CD4-positive, alpha-beta T cell (primary cell): ENCODE measurements at regions not wholly inside any gene's neighbourhood (a gene's known extent, or its start where the extent isn't known, plus 50 kb on each side); places are given as distances from the start of the nearest gene placed in this dataset.

Source experiments
- ATAC-seq: fragments of 200-7000 bp; cut with Tn5 transposase; one replicate; pipeline ENCODE4 v1.10.0; 2022; ENCODE audit warnings: mild to moderate bottlenecking; ENCODE audit not compliant: poor library complexity
- CTCF ChIA-PET: fragments of 350-600 bp; sonication (Branson Sonifier 250); formaldehyde crosslinking; loops from one replicate; lab custom pipeline; 2021; ENCODE audit warnings: antibody characterized with exemption, inconsistent platforms; lab: Charles Lee
- POLR2A ChIA-PET: fragments of 350-600 bp; sonication (Branson Sonifier 250); formaldehyde crosslinking; loops from one replicate; lab custom pipeline; 2021; ENCODE audit warnings: antibody characterized with exemption, inconsistent platforms; lab: Charles Lee
- DNase-seq, 14 experiments: peaks; one replicate each; pipeline ENCODE4 v3.0.0-alpha.2; 2013 to 2020; ENCODE audit warnings: mixed read lengths in 2 of 14
- H3K27ac ChIP-seq, 2 donors: one replicate each; pipeline versions ENCODE4 v1.5.1 to v1.7.0; 2013; ENCODE audit warnings: low read length in 2 of 2, low read depth in 1 of 2, mild to moderate bottlenecking in 1 of 2
- H3K27me3 ChIP-seq, 2 experiments: 1 replicate in 1 of 2; 2 replicates in 1 of 2; pipeline versions ENCODE4 v1.6.1 to v1.7.0; 2013; ENCODE audit warnings: low read length in 2 of 2, control low read depth in 1 of 2, mild to moderate bottlenecking in 1 of 2, moderate library complexity in 1 of 2; ENCODE audit not compliant: insufficient read depth in 2 of 2, control insufficient read depth in 1 of 2
- H3K36me3 ChIP-seq: one replicate; pipeline ENCODE4 v1.6.1; 2013; ENCODE audit warnings: low read length, control low read depth; ENCODE audit not compliant: insufficient read depth
- H3K4me1 ChIP-seq: one replicate; pipeline ENCODE4 v1.6.1; 2013; ENCODE audit warnings: low read length, control low read depth; ENCODE audit not compliant: insufficient read depth
- H3K4me3 ChIP-seq: one replicate; pipeline ENCODE4 v1.5.1; 2013; ENCODE audit warnings: mild to moderate bottlenecking, low read length, moderate library complexity
- H3K9me3 ChIP-seq, 2 experiments: 1 replicate in 1 of 2; 2 replicates in 1 of 2; pipeline versions ENCODE4 v1.6.1 to v1.7.0; 2013; ENCODE audit warnings: low read length in 2 of 2, mild to moderate bottlenecking in 2 of 2, control low read depth in 1 of 2, moderate library complexity in 1 of 2; ENCODE audit not compliant: control insufficient read depth in 1 of 2, insufficient read depth in 1 of 2
- H3K27ac Mint-ChIP-seq: one replicate; pipeline ENCODE4 v1.8.0; 2020; ENCODE audit warnings: mixed read lengths
- H3K27me3 Mint-ChIP-seq: one replicate; pipeline ENCODE4 v1.8.0; 2021; ENCODE audit warnings: mixed read lengths
- H3K36me3 Mint-ChIP-seq: one replicate; pipeline ENCODE4 v1.8.0; 2021; ENCODE audit warnings: low read depth, mixed read lengths
- H3K4me1 Mint-ChIP-seq: one replicate; pipeline ENCODE4 v1.8.0; 2021; ENCODE audit warnings: low read depth, mixed read lengths
- H3K4me3 Mint-ChIP-seq: one replicate; pipeline ENCODE4 v1.8.0; 2020; ENCODE audit warnings: mild to moderate bottlenecking, mixed read lengths
- H3K9me3 Mint-ChIP-seq: one replicate; pipeline ENCODE4 v1.8.0; 2020; ENCODE audit warnings: mixed read lengths
- intact Hi-C, 2 experiments: fragments of 100-400 bp; cut with DNase I in 1 of 2; cut with micrococcal nuclease in 1 of 2; formaldehyde crosslinking; loops; one replicate each; pipeline versions ENCODE4 v1.15.1 to v1.9.0; 2023 to 2025; cut with DNase I, micrococcal nuclease
- TF ChIP-seq, protein P1 (sequence below): fragments of 200-600 bp; IDR thresholded peaks from one replicate; pipeline ENCODE4 v1.8.0; 2022; ENCODE audit warnings: antibody characterized with exemption, mild to moderate bottlenecking

- H3K4me3 Mint-ChIP-seq, result no peak overlapping the region
- DNase-seq, result no peak
- no peak for ATAC-seq
These were observed 265.4 kb upstream of the FOXF1 start for GRCh38 chr16:86244936-86245335.

GRCh38 chr16:86245351-86245750 is 265.0 kb upstream of the FOXF1 start:
- H3K9me3 ChIP-seq, result peaks cover 0 to 22% of the 10 kb centered on the region in 2 experiments
- POLR2A ChIA-PET, result no interaction called here
- intact Hi-C loops, result no loop called here

More at GRCh38 chr16:86244936-86245335, 265.4 kb upstream of the FOXF1 start:
- Histone ChIP-seq H3K9me3 (peaks cover 0 to 22% of the 10 kb centered on the region in 2 experiments), H3K27ac (no peak overlapping the region), H3K4me1 (no peaks in the 10 kb centered on the region), H3K4me3 (no peak overlapping the region), H3K36me3 (no peaks in the 10 kb centered on the region), H3K27me3 (peaks cover 12 to 15% of the 10 kb centered on the region in 2 experiments)
- no peaks in the 10 kb centered on the region for H3K4me1 Mint-ChIP-seq
- H3K27ac Mint-ChIP-seq, result no peak overlapping the region
- ChIA-PET POLR2A (no interaction called here), CTCF (no interaction called here)
- intact Hi-C loops, result no loop called here
- H3K9me3 Mint-ChIP-seq, result no peaks in the 10 kb centered on the region
- peaks cover 42% of the 10 kb centered on the region for H3K27me3 Mint-ChIP-seq
- no peaks in the 10 kb centered on the region for H3K36me3 Mint-ChIP-seq
- TF ChIP-seq, protein P1, sequence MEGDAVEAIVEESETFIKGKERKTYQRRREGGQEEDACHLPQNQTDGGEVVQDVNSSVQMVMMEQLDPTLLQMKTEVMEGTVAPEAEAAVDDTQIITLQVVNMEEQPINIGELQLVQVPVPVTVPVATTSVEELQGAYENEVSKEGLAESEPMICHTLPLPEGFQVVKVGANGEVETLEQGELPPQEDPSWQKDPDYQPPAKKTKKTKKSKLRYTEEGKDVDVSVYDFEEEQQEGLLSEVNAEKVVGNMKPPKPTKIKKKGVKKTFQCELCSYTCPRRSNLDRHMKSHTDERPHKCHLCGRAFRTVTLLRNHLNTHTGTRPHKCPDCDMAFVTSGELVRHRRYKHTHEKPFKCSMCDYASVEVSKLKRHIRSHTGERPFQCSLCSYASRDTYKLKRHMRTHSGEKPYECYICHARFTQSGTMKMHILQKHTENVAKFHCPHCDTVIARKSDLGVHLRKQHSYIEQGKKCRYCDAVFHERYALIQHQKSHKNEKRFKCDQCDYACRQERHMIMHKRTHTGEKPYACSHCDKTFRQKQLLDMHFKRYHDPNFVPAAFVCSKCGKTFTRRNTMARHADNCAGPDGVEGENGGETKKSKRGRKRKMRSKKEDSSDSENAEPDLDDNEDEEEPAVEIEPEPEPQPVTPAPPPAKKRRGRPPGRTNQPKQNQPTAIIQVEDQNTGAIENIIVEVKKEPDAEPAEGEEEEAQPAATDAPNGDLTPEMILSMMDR, result no peak

DNA sequence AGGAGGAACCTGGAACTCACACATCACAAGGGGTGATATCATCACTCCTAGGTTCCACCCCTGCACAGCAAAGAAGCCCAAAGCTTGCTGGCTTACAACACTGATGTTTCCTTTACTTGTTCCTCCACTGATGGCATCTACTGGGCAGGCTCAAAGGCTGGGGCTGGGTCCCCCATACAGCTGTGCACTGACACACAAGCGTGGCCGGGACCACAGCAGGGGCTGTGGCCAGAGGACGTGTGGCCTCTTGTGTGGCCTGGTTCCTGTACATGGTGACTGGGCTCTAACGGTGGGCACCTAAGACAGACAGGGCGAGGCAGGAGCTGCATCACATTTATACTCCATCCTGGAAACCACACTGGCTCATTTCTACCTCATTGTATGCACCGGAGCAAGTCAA is 264.4 kb upstream of the FOXF1 start:
- H3K4me3 ChIP-seq, result no peak overlapping the region
- DNase-seq (no peak), ATAC-seq (no peak)
- no peaks in the 10 kb centered on the region for H3K36me3 ChIP-seq
- TF ChIP-seq, protein P1, result no peak
- Mint-ChIP-seq H3K9me3 (no peaks in the 10 kb centered on the region), H3K4me1 (no peaks in the 10 kb centered on the region), H3K36me3 (no peaks in the 10 kb centered on the region), H3K27me3 (peaks cover 33% of the 10 kb centered on the region), H3K4me3 (no peak overlapping the region), H3K27ac (no peak overlapping the region)
- H3K27ac ChIP-seq, result no peak overlapping the region
- POLR2A ChIA-PET, result no interaction called here
- H3K4me1 ChIP-seq, result no peaks in the 10 kb centered on the region
- intact Hi-C loops, result no loop called here
- CTCF ChIA-PET, result no interaction called here
- H3K27me3 ChIP-seq, result peaks cover 12 to 15% of the 10 kb centered on the region in 2 experiments
- H3K9me3 ChIP-seq, result peaks cover 0 to 22% of the 10 kb centered on the region in 2 experiments

More at GRCh38 chr16:86245351-86245750, 265.0 kb upstream of the FOXF1 start:
- H3K4me1 Mint-ChIP-seq, result no peaks in the 10 kb centered on the region
- H3K4me3 Mint-ChIP-seq, result no peak overlapping the region
- H3K27me3 Mint-ChIP-seq, result peaks cover 38% of the 10 kb centered on the region
- no peaks in the 10 kb centered on the region for H3K4me1 ChIP-seq
- no peaks in the 10 kb centered on the region for H3K36me3 Mint-ChIP-seq
- no peaks in the 10 kb centered on the region for H3K9me3 Mint-ChIP-seq
- DNase-seq (no peak), ATAC-seq (no peak)
- no peaks in the 10 kb centered on the region for H3K36me3 ChIP-seq
- H3K27ac Mint-ChIP-seq, result no peak overlapping the region
- no peak overlapping the region for H3K4me3 ChIP-seq
- CTCF ChIA-PET, result no interaction called here
- peaks cover 12 to 15% of the 10 kb centered on the region in 2 experiments for H3K27me3 ChIP-seq
- TF ChIP-seq, protein P1, result no peak
- no peak overlapping the region for H3K27ac ChIP-seq
